ENCODE measurements at regions not wholly inside any gene's neighbourhood (a gene's known extent, or its start where the extent isn't known, plus 50 kb on each side); places are given as distances from the start of the nearest gene placed in this dataset.

- H3K9me3 Mint-ChIP-seq, result no peaks in the 10 kb centered on the region
- no peak overlapping the region for H3K27ac Mint-ChIP-seq
- Histone ChIP-seq H3K4me1 (no peaks in the 10 kb centered on the region), H4K20me1 (ENCODE audit: low read depth) (no peaks in the 10 kb centered on the region), H3K9ac (no peak overlapping the region), H3F3A (ENCODE audit: low read depth) (no peaks in the 10 kb centered on the region), H3K36me3 (no peaks in the 10 kb centered on the region), H3K9me3 (ENCODE audit: low read depth) (no peaks in the 10 kb centered on the region), H3K79me2 (ENCODE audit: low read depth) (no peaks in the 10 kb centered on the region), H3K27me3 (no peaks in the 10 kb centered on the region), H2AFZ (replicated peaks) (no peak overlapping the region), H3K4me2 (no peak overlapping the region), H3K4me3 (no peak overlapping the region), H3K27ac (no peak overlapping the region)
- no peaks in the 10 kb centered on the region for H3K36me3 Mint-ChIP-seq
- peaks cover 4% of the 10 kb centered on the region for H3K4me1 Mint-ChIP-seq
- H3K4me3 Mint-ChIP-seq, result no peak overlapping the region
- H3K27me3 Mint-ChIP-seq (ENCODE audit: insufficient read depth, low read depth), result peaks cover 4% of the 10 kb centered on the region
- TF ChIP-seq, protein P1, sequence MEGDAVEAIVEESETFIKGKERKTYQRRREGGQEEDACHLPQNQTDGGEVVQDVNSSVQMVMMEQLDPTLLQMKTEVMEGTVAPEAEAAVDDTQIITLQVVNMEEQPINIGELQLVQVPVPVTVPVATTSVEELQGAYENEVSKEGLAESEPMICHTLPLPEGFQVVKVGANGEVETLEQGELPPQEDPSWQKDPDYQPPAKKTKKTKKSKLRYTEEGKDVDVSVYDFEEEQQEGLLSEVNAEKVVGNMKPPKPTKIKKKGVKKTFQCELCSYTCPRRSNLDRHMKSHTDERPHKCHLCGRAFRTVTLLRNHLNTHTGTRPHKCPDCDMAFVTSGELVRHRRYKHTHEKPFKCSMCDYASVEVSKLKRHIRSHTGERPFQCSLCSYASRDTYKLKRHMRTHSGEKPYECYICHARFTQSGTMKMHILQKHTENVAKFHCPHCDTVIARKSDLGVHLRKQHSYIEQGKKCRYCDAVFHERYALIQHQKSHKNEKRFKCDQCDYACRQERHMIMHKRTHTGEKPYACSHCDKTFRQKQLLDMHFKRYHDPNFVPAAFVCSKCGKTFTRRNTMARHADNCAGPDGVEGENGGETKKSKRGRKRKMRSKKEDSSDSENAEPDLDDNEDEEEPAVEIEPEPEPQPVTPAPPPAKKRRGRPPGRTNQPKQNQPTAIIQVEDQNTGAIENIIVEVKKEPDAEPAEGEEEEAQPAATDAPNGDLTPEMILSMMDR (IDR thresholded peaks at IDR 0.05), result no peak
- TF ChIP-seq EZH2 (IDR thresholded peaks at IDR 0.05) (no peak), EZH2phosphoT487 (IDR thresholded peaks at IDR 0.05) (no peak)
- no peak for DNase-seq (ENCODE audit: low spot score)
These were observed 172.6 kb upstream of the KCNG1 start for GRCh38 chr20:51195419-51195901.

GRCh38 chr20:51193066-51193772 is 170.3 kb upstream of the KCNG1 start:
- Mint-ChIP-seq H3K27me3 (ENCODE audit: insufficient read depth, low read depth) (peaks cover 8% of the 10 kb centered on the region), H3K27ac (no peak overlapping the region)

DNA sequence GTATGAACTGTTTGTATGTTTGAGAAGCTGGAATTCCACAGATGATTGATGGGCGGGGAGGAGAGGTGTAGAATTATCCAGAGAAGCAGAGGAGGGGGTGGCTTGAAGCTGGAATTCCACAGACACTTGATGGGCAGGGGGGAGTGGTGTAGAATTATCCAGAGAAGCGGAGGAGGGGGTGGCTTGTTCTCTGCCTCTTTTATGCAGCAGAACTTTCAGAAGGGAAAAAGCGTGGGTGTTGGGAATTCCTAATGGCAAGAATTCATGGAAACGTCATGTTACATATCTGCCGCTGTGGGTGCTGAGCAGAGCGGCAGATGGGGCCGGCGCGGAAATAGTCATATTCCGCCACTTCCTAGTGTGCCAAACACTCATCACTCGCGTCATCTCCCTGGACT is 167.9 kb upstream of the KCNG1 start:
- Histone ChIP-seq H3K4me1 (no peaks in the 10 kb centered on the region), H3K79me2 (ENCODE audit: low read depth) (no peaks in the 10 kb centered on the region), H4K20me1 (ENCODE audit: low read depth) (no peaks in the 10 kb centered on the region), H3K27ac (no peak overlapping the region), H3K9ac (no peak overlapping the region), H3K4me3 (no peak overlapping the region), H3K9me3 (ENCODE audit: low read depth) (no peaks in the 10 kb centered on the region), H3F3A (ENCODE audit: low read depth) (no peaks in the 10 kb centered on the region), H3K27me3 (no peaks in the 10 kb centered on the region), H2AFZ (replicated peaks) (no peak overlapping the region), H3K36me3 (no peaks in the 10 kb centered on the region), H3K4me2 (no peak overlapping the region)
- TF ChIP-seq EZH2 (IDR thresholded peaks at IDR 0.05) (no peak), EZH2phosphoT487 (IDR thresholded peaks at IDR 0.05) (no peak)
- TF ChIP-seq, protein P1 (IDR thresholded peaks at IDR 0.05), result no peak
- peaks cover 27% of the 10 kb centered on the region for H3K4me1 Mint-ChIP-seq
- no peak overlapping the region for H3K27ac Mint-ChIP-seq
- no peak overlapping the region for H3K4me3 Mint-ChIP-seq
- no peaks in the 10 kb centered on the region for H3K36me3 Mint-ChIP-seq
- no peak for DNase-seq (ENCODE audit: low spot score)
- H3K27me3 Mint-ChIP-seq (ENCODE audit: insufficient read depth, low read depth), result peaks cover 14% of the 10 kb centered on the region
- no peaks in the 10 kb centered on the region for H3K9me3 Mint-ChIP-seq

More at GRCh38 chr20:51193066-51193772, 170.3 kb upstream of the KCNG1 start:
- Histone ChIP-seq H3K27me3 (no peaks in the 10 kb centered on the region), H3K9me3 (ENCODE audit: low read depth) (no peaks in the 10 kb centered on the region), H3K4me3 (no peak overlapping the region), H3K79me2 (ENCODE audit: low read depth) (no peaks in the 10 kb centered on the region), H3K9ac (no peak overlapping the region), H4K20me1 (ENCODE audit: low read depth) (no peaks in the 10 kb centered on the region), H3K36me3 (no peaks in the 10 kb centered on the region), H3F3A (ENCODE audit: low read depth) (no peaks in the 10 kb centered on the region), H3K4me2 (no peak overlapping the region), H3K4me1 (no peaks in the 10 kb centered on the region), H2AFZ (replicated peaks) (no peak overlapping the region), H3K27ac (no peak overlapping the region)
- DNase-seq (ENCODE audit: low spot score), result no peak
- no peaks in the 10 kb centered on the region for H3K36me3 Mint-ChIP-seq
- no peak overlapping the region for H3K4me3 Mint-ChIP-seq
- peaks cover 6% of the 10 kb centered on the region for H3K4me1 Mint-ChIP-seq
- TF ChIP-seq, protein P1 (IDR thresholded peaks at IDR 0.05), result no peak
- no peak for TF ChIP-seq EZH2phosphoT487 (IDR thresholded peaks at IDR 0.05)
- TF ChIP-seq EZH2 (IDR thresholded peaks at IDR 0.05), result no peak
- H3K9me3 Mint-ChIP-seq, result no peaks in the 10 kb centered on the region
